Kidney epithelial cell (primary cell): ENCODE measurements at regions not wholly inside any gene's neighbourhood (a gene's known extent, or its start where the extent isn't known, plus 50 kb on each side); places are given as distances from the start of the nearest gene placed in this dataset.

Source experiments
- DNase-seq: peaks from one replicate; pipeline ENCODE4 v3.0.0-alpha.2; 2010; ENCODE audit warnings: low read depth
- H3K27me3 ChIP-seq: 2 replicates; pipeline ENCODE4 v1.6.0; 2011; ENCODE audit warnings: low read length; ENCODE audit not compliant: control insufficient read depth, insufficient read depth
- H3K36me3 ChIP-seq: 2 replicates; pipeline ENCODE4 v1.5.1; 2011; ENCODE audit warnings: low read length; ENCODE audit not compliant: control insufficient read depth, insufficient read depth
- H3K4me3 ChIP-seq: 2 replicates; pipeline ENCODE4 v1.5.1; 2011; ENCODE audit warnings: low read depth, mild to moderate bottlenecking, control low read depth, low read length
- CTCF ChIP-seq: IDR thresholded peaks from 2 replicates; pipeline ENCODE4 v1.5.1; 2011; ENCODE audit warnings: mild to moderate bottlenecking, moderate library complexity, low read length, control low read depth, inconsistent platforms; ENCODE audit not compliant: insufficient read depth, poor library complexity, severe bottlenecking

- no peak for TF ChIP-seq CTCF
- Histone ChIP-seq H3K36me3 (no peaks in the 10 kb centered on the region), H3K4me3 (no peak overlapping the region), H3K27me3 (no peaks in the 10 kb centered on the region)
- DNase-seq = no peak
Measured at GRCh38 chr6:74755196-74755595, 450.7 kb downstream of the COL12A1 start.

GRCh38 chr6:74753883-74754600, 451.8 kb downstream of the COL12A1 start:
- Histone ChIP-seq H3K36me3 (no peaks in the 10 kb centered on the region), H3K27me3 (no peaks in the 10 kb centered on the region), H3K4me3 (no peak overlapping the region)
- no peak for TF ChIP-seq CTCF
- DNase-seq = no peak

- Histone ChIP-seq H3K27me3 (no peaks in the 10 kb centered on the region), H3K36me3 (no peaks in the 10 kb centered on the region), H3K4me3 (no peak overlapping the region)
- no peak for DNase-seq
- peak; percentile 17 for TF ChIP-seq CTCF
Measured at GRCh38 chr6:74752303-74752702, 453.6 kb downstream of the COL12A1 start.

GRCh38 chr6:74750826-74751225, 455.0 kb downstream of the COL12A1 start:
- no peak for TF ChIP-seq CTCF
- H3K27me3 ChIP-seq = no peaks in the 10 kb centered on the region
- no peaks in the 10 kb centered on the region for H3K36me3 ChIP-seq
- H3K4me3 ChIP-seq = no peak overlapping the region
- DNase-seq = no peak

GRCh38 chr6:74749211-74750147, 456.4 kb downstream of the COL12A1 start:
- no peak for DNase-seq
- no peaks in the 10 kb centered on the region for H3K36me3 ChIP-seq
- TF ChIP-seq CTCF = no peak
- H3K27me3 ChIP-seq = no peaks in the 10 kb centered on the region
- no peak overlapping the region for H3K4me3 ChIP-seq

- H3K4me3 ChIP-seq = no peak overlapping the region
- no peak for DNase-seq
- H3K27me3 ChIP-seq = no peaks in the 10 kb centered on the region
- H3K36me3 ChIP-seq = no peaks in the 10 kb centered on the region
- TF ChIP-seq CTCF = no peak
Measured at GRCh38 chr6:74745670-74746069, 460.2 kb downstream of the COL12A1 start.
